ENCODE measurements at regions not wholly inside any gene's neighbourhood (a gene's known extent, or its start where the extent isn't known, plus 50 kb on each side); places are given as distances from the start of the nearest gene placed in this dataset.
"Not testable (repeated sequence)": the region's sequence is repeated elsewhere in the genome, so short reads cannot be mapped to it uniquely, and the experiment has no call there.

- no peak overlapping the region for H3K4me3 Mint-ChIP-seq
- no peak for DNase-seq (ENCODE audit: low spot score in 2 of 2, unreplicated experiment in 2 of 2)
- no peak for TF ChIP-seq CTCF (IDR thresholded peaks at IDR 0.05; ENCODE audit: unreplicated experiment)
- no peak overlapping the region for H3K27ac Mint-ChIP-seq
- no peaks in the 10 kb centered on the region for H3K27me3 Mint-ChIP-seq (ENCODE audit: low read depth)
- H3K36me3 Mint-ChIP-seq: no peaks in the 10 kb centered on the region
- peaks cover 9% of the 10 kb centered on the region for H3K4me1 Mint-ChIP-seq
- H3K9me3 Mint-ChIP-seq: no peaks in the 10 kb centered on the region
Observed at GRCh38 chr9:106023455-106023854, 329.1 kb downstream of the TMEM38B start.

GRCh38 chr9:106025453-106025852, 331.1 kb downstream of the TMEM38B start:
- Mint-ChIP-seq H3K36me3 (no peaks in the 10 kb centered on the region), H3K4me1 (no peaks in the 10 kb centered on the region), H3K4me3 (no peak overlapping the region), H3K27me3 (ENCODE audit: low read depth) (no peaks in the 10 kb centered on the region), H3K27ac (no peak overlapping the region), H3K9me3 (peaks cover 12% of the 10 kb centered on the region)
- no peak for DNase-seq (ENCODE audit: low spot score in 2 of 2, unreplicated experiment in 2 of 2)
- peak; percentile 26 for TF ChIP-seq CTCF (IDR thresholded peaks at IDR 0.05; ENCODE audit: unreplicated experiment)

GRCh38 chr9:106030146-106030545, 335.8 kb downstream of the TMEM38B start:
- not testable (repeated sequence) for H3K36me3 Mint-ChIP-seq; H3K27me3 Mint-ChIP-seq (ENCODE audit: low read depth); H3K27ac Mint-ChIP-seq; H3K4me1 Mint-ChIP-seq; H3K4me3 Mint-ChIP-seq; DNase-seq (ENCODE audit: low spot score in 2 of 2, unreplicated experiment in 2 of 2)
- H3K9me3 Mint-ChIP-seq: peaks cover 22% of the 10 kb centered on the region

- no peak for TF ChIP-seq CTCF (IDR thresholded peaks at IDR 0.05; ENCODE audit: unreplicated experiment)
- Mint-ChIP-seq H3K27ac (no peak overlapping the region), H3K36me3 (no peaks in the 10 kb centered on the region), H3K9me3 (peaks cover 22% of the 10 kb centered on the region), H3K4me1 (no peaks in the 10 kb centered on the region), H3K4me3 (no peak overlapping the region), H3K27me3 (ENCODE audit: low read depth) (no peaks in the 10 kb centered on the region)
- DNase-seq (ENCODE audit: low spot score in 2 of 2, unreplicated experiment in 2 of 2): no peak
Observed at GRCh38 chr9:106032978-106033377, 338.6 kb downstream of the TMEM38B start.

- Mint-ChIP-seq H3K4me1 (no peaks in the 10 kb centered on the region), H3K9me3 (peaks cover 11% of the 10 kb centered on the region), H3K27me3 (ENCODE audit: low read depth) (no peaks in the 10 kb centered on the region), H3K36me3 (no peaks in the 10 kb centered on the region), H3K27ac (no peak overlapping the region), H3K4me3 (no peak overlapping the region)
- no peak for TF ChIP-seq CTCF (IDR thresholded peaks at IDR 0.05; ENCODE audit: unreplicated experiment)
- no peak for DNase-seq (ENCODE audit: low spot score in 2 of 2, unreplicated experiment in 2 of 2)
Observed at GRCh38 chr9:106035806-106036205, 341.5 kb downstream of the TMEM38B start.

- Mint-ChIP-seq H3K9me3 (peaks cover 12% of the 10 kb centered on the region), H3K4me1 (no peaks in the 10 kb centered on the region), H3K27me3 (ENCODE audit: low read depth) (no peaks in the 10 kb centered on the region), H3K27ac (no peak overlapping the region), H3K4me3 (no peak overlapping the region), H3K36me3 (no peaks in the 10 kb centered on the region)
- no peak for DNase-seq (ENCODE audit: low spot score in 2 of 2, unreplicated experiment in 2 of 2)
- TF ChIP-seq CTCF (IDR thresholded peaks at IDR 0.05; ENCODE audit: unreplicated experiment): no peak
Observed at GRCh38 chr9:106038266-106039001, 344.1 kb downstream of the TMEM38B start.

Measured in mesothelial cell of epicardium (in vitro differentiated cells).